GM18505 (cell line): ENCODE measurements at regions not wholly inside any gene's neighbourhood (a gene's known extent, or its start where the extent isn't known, plus 50 kb on each side); places are given as distances from the start of the nearest gene placed in this dataset.
"Not testable (repeated sequence)": the region's sequence is repeated elsewhere in the genome, so short reads cannot be mapped to it uniquely, and the experiment has no call there.

Experiments used
- ATAC-seq: cut with Tn5 transposase; IDR thresholded peaks from one replicate; pipeline ENCODE4 v1.9.1; 2021; ENCODE audit not compliant: unreplicated experiment
- POLR2A ChIP-seq: IDR thresholded peaks from 4 replicates; pipeline ENCODE4 v1.6.1; 2011; ENCODE audit warnings: borderline replicate concordance; ENCODE audit not compliant: insufficient read depth, insufficient read length; ENCODE audit errors: extremely low read depth

GRCh38 chr1:186775881-186776560 lies 52.7 kb upstream of the PLA2G4A start:
- TF ChIP-seq POLR2A = no peak
- no peak for ATAC-seq

DNA sequence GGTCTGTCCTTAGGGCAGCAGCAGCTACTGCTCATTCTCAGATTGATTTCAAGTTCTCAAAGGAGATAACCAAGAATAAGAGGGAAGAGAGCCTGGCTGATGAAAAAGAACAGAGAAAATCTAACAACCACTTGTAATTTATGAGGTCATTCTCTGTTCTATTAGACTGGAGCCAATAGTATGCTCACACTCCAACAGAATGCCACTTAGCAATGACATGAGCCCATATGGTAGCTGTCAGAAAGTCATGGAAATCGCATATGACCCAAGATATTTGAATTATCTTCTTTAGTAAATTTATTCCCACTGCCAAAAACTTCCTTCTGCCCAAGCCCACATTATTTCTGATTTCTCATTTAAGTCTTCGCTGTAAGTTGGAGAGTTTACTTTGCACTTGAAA lies 53.7 kb upstream of the PLA2G4A start:
- TF ChIP-seq POLR2A = no peak
- no peak for ATAC-seq

- TF ChIP-seq POLR2A = no peak
- ATAC-seq = no peak
These were observed 56.5 kb upstream of the PLA2G4A start for GRCh38 chr1:186772228-186772627.

GRCh38 chr1:186770421-186770820 lies 58.3 kb upstream of the PLA2G4A start:
- no peak for TF ChIP-seq POLR2A
- ATAC-seq = no peak

- TF ChIP-seq POLR2A = no peak
- ATAC-seq = peak; percentile 93
These were observed 59.8 kb upstream of the PLA2G4A start for GRCh38 chr1:186768906-186769305.

DNA sequence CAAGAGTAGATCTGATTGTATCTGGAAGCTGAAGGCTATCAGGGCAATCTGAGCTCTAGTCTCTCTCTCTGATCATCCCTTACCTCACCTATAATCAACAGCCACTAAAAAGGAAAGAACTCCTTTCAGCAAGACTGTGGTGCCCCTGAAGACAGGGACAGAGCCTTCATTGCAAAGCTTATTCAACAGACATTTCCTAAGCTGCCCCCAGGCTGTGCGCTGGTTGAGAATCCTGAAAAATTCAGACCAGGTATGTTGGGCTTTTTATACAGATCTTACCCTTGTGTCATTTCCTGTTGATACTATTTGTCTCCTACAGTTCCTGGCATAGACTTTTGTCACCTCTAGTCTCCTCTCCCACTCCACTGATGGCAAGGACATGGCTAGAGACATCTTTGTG lies 63.3 kb upstream of the PLA2G4A start:
- no peak for ATAC-seq
- TF ChIP-seq POLR2A = no peak

DNA sequence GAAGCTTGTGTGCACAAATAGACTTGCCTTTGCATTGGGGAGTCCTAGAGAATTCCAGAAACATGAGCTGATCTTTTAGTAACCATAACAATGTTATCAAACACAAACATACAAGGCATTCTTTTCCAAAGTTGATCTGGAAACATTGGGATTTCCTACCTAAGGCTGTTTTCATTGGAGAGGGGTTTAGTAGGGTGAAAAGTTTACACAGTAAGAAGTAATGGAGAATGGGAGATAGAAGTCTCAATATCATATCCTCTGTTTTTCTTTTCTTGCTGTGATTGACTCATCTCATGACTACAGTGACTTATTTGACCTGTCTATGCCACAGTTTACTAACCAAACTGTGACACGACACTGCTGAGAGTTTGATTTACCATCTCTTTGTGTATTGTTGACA lies 65.6 kb upstream of the PLA2G4A start:
- peak; percentile 63 for ATAC-seq
- no peak for TF ChIP-seq POLR2A

DNA sequence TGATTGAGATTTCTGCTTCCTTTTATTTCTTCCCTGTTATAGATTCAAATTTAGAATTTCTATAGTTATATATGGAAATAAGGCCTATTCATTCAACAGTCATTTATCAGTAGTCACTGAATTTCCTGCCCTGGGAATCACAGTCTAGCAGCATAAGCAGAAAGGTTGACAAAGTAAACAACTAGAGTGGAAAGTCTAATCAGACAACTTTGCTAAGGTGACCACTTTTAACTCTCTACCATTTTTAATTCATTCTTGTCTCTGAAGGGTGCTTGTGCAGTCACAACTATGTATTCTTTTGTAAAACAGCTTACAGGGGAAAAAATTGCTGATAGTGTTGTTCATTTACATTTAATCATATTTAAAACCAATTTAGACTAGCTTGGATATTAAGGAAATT lies 66.1 kb upstream of the PLA2G4A start:
- TF ChIP-seq POLR2A = no peak
- ATAC-seq = no peak

DNA sequence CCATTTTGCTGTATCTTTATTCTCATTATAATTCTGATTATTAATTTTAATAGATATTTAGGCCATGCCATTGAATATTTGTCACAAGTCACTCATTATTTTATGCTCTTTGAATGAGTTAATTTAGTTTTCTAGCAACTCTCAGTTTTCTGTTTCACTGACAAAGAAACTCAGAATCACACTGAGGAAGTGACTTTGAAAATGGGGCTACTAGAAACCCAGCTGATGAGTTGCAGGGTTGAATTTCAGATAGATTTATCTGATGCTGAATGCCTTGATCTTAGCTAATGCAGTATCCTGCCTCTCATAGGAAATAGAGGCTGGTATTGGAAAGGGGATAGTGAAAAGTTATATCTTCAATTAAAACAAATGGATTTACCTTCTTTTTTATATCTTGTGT lies 67.4 kb upstream of the PLA2G4A start:
- no peak for TF ChIP-seq POLR2A
- ATAC-seq = no peak

DNA sequence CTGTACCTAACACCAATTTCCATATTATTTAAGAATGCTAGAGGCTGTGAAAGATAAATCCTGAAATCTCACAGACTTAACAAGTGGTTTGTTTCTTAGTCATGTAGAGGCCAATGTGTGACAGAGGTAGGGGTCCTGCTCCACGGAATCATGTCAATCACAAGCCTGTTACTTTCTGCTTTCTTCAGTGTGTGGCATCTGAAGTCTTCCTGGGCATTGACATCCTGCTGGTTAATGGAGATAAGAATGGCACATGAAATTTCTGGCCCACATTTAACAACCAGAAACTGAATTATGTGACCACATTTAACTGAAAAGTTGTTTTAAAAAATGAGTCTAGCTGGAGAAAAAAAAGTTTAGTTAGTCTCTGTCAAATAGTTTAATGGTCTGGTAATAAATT lies 68.3 kb upstream of the PLA2G4A start:
- ATAC-seq = no peak
- no peak for TF ChIP-seq POLR2A

DNA sequence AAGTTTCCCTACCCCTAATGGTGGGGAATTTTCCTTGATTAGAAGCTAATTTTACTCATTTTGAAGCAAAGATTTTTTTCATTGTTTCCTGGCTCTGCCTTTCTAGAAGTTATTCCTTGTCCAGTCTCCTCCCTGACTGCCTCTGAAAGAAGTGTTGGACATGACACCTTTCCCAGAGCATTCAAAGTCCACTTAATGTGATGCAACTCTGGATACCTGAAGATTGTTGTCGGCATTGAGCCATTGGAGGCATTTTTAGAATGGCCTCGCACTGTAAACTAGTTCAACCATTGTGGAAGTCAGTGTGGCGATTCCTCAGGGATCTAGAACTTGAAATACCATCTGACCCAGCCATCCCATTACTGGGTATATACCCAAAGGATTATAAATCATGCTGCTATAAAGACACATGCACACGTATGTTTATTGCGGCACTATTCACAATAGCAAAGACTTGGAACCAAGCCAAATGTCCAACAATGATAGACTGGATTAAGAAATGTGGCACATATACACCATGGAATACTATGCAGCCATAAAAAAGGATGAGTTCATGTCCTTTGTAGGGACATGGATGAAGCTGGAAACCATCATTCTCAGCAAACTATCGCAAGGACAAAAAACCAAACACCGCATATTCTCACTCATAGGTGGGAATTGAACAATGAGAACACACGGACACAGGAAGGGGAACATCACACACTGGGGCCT lies 69.7 kb upstream of the PLA2G4A start:
- not testable (repeated sequence) for ATAC-seq

GRCh38 chr1:186757851-186758250 lies 70.9 kb upstream of the PLA2G4A start:
- no peak for ATAC-seq
- no peak for TF ChIP-seq POLR2A

DNA sequence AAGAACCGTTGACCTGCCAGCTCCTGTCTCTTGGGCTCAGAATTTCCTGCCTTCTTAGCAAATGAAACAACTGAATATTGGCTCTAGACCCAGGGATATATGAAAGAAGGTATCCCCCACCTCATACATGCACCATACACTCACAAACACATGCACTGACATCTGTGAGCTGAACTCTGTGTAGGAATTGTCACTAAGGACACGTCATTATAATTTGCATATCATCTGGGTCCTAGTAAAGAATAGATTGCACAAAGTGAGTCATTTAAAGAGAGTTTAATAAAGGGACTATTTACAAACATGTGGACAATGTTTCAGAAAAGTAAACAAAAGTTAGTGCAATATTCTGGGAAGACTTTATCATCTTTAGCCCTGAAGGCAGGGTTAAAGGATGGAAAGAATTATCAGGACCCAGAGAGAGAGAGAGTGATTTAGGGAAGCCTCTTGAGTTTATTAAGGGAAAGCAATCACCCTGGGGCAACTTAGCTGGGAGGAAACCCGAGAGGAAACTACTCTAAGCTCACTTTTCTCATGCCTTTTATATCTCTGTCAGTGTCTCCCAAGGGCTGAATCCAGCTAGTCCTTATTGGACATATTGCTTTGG lies 74.1 kb upstream of the PLA2G4A start:
- TF ChIP-seq POLR2A = no peak
- ATAC-seq = no peak

DNA sequence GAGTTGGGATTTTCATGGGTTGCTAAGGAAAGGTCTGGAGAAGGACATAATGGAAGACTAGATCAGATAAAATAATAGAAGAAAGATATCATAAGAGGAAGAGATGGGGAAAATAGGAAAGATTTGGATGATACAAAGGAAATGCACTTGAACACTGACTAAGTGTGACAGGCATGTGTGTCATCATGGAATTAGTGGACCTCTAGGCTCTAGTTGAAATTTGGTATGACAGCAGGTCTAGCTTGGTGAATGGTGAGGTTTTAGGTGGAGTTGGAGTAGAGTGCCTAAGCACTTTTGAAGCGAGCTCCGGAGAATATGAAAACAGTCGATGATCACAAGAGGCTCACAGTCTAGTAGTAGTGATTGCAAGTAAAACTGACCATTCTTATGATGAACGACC lies 73.0 kb upstream of the PTGS2 start:
- ATAC-seq = no peak
- no peak for TF ChIP-seq POLR2A
